Stomach (tissue), 8 donors: ENCODE measurements at regions not wholly inside any gene's neighbourhood (a gene's known extent, or its start where the extent isn't known, plus 50 kb on each side); places are given as distances from the start of the nearest gene placed in this dataset.

ENCODE experiments used
- DNase-seq, 2 donors: peaks; one replicate each; pipeline versions ENCODE4 v3.0.0 to v3.0.0-alpha.2; 2013 to 2019
- H3K27ac ChIP-seq, 5 donors: fragments of 200-600 bp in 4 of 5; sonication (generic) in 4 of 5; one replicate each; pipeline ENCODE4 v1.5.1; 2013 to 2019; ENCODE audit warnings: mild to moderate bottlenecking in 1 of 5, moderate library complexity in 1 of 5
- H3K27me3 ChIP-seq, 3 donors: fragments of 200-600 bp; sonication (generic); one replicate each; pipeline ENCODE4 v1.5.1; 2017 to 2019; ENCODE audit warnings: mixed run types in 1 of 3
- H3K36me3 ChIP-seq, 4 donors: fragments of 200-600 bp; sonication (generic); 1 replicate in 3 of 4; 2 replicates in 1 of 4; pipeline ENCODE4 v1.5.1; 2016 to 2019
- H3K4me1 ChIP-seq, 4 donors: fragments of 200-600 bp; sonication (generic); one replicate each; pipeline ENCODE4 v1.5.1; 2016 to 2019
- H3K4me3 ChIP-seq, 4 donors: fragments of 200-600 bp; sonication (generic) in 3 of 4; one replicate each; pipeline ENCODE4 v1.5.1; 2016 to 2019; ENCODE audit warnings: mild to moderate bottlenecking in 1 of 4
- H3K9me3 ChIP-seq, 4 donors: fragments of 200-600 bp; sonication (generic); one replicate each; pipeline ENCODE4 v1.5.1; 2016 to 2019
- EP300 ChIP-seq: sonication (generic); formaldehyde crosslinking; IDR thresholded peaks from one replicate; pipeline ENCODE4 v1.6.1; 2017; ENCODE audit warnings: antibody characterized with exemption
- POLR2A ChIP-seq, 4 donors: fragments of 450-650 bp; IDR thresholded peaks; one replicate each; pipeline ENCODE4 v1.6.1; 2016; ENCODE audit warnings: antibody characterized with exemption in 4 of 4, control low read depth in 2 of 4, mild to moderate bottlenecking in 1 of 4, moderate library complexity in 1 of 4
- POLR2AphosphoS5 ChIP-seq, 3 donors: sonication (generic); formaldehyde crosslinking; IDR thresholded peaks; one replicate each; pipeline ENCODE4 v1.6.1; 2016; ENCODE audit warnings: antibody characterized with exemption in 3 of 3
- WGBS, 5 donors: extraction: QIAGEN DNeasy Blood & Tissue Kit in 3 of 5; methylation state at CpG; one replicate each; pipeline versions ENCODE4 v1.1.5 to v1.1.7; 2013 to 2018; 5-methylcytosine and 5-hydroxymethylcytosine counted together
- intact Hi-C: fragments of 100-400 bp; cut with DNase I; formaldehyde crosslinking; loops from one replicate; pipeline ENCODE4 v1.15.1; 2023; ENCODE audit warnings: low total_unique reads
- TF ChIP-seq, protein P1 (sequence below), 7 experiments: fragments of 450-650 bp in 4 of 7; fragments of 200-600 bp in 3 of 7; sonication (generic) in 3 of 7; IDR thresholded peaks; one replicate each; pipeline ENCODE4 v1.5.1; 2016 to 2019; ENCODE audit warnings: antibody characterized with exemption in 7 of 7, control low read depth in 2 of 7, mild to moderate bottlenecking in 1 of 7
- donor health status: healthy with polysubstance abuse.
- donor health status: Bipolar disorder and iron deficiency.
- donor health status: healthy.

DNA sequence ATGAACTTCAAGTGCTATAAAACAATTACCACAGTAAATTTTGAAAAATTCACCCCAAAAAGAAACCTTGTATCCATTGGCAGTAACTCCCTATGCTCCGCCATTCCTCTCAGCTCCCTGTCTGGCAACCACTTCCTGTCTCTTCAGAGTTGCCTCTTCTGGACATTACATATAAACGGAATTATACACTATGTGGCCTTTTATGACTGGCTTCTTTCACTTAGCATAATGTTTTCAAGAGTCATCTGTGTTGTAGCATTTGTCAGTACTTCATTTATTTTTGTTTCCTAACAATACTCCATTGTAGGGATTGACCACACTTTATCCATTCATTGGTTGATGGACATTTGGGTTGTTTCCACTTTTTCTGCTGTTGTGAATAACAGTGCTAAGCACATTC lies 50.1 kb downstream of the CEP43 start:
- Histone ChIP-seq H3K27ac (no peak overlapping the region), H3K9me3 (no peaks in the 10 kb centered on the region), H3K36me3 (peaks cover 0 to 20% (median 3%) of the 10 kb centered on the region in 4 donors), H3K4me1 (peaks cover 0 to 7% (median 0%) of the 10 kb centered on the region in 4 donors), H3K4me3 (no peak overlapping the region), H3K27me3 (no peaks in the 10 kb centered on the region)
- no peak for TF ChIP-seq POLR2AphosphoS5 (IDR thresholded peaks at IDR 0.05)
- TF ChIP-seq POLR2A (IDR thresholded peaks at IDR 0.05): no peak
- TF ChIP-seq EP300: no peak
- TF ChIP-seq, protein P1, sequence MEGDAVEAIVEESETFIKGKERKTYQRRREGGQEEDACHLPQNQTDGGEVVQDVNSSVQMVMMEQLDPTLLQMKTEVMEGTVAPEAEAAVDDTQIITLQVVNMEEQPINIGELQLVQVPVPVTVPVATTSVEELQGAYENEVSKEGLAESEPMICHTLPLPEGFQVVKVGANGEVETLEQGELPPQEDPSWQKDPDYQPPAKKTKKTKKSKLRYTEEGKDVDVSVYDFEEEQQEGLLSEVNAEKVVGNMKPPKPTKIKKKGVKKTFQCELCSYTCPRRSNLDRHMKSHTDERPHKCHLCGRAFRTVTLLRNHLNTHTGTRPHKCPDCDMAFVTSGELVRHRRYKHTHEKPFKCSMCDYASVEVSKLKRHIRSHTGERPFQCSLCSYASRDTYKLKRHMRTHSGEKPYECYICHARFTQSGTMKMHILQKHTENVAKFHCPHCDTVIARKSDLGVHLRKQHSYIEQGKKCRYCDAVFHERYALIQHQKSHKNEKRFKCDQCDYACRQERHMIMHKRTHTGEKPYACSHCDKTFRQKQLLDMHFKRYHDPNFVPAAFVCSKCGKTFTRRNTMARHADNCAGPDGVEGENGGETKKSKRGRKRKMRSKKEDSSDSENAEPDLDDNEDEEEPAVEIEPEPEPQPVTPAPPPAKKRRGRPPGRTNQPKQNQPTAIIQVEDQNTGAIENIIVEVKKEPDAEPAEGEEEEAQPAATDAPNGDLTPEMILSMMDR (IDR thresholded peaks at IDR 0.05): no peak
- 76 to 92% (median 87%) methylated on average over 2 of the region's 2 CpGs for WGBS, 5 donors
- intact Hi-C loops: no loop called here
- DNase-seq: no peak

DNA sequence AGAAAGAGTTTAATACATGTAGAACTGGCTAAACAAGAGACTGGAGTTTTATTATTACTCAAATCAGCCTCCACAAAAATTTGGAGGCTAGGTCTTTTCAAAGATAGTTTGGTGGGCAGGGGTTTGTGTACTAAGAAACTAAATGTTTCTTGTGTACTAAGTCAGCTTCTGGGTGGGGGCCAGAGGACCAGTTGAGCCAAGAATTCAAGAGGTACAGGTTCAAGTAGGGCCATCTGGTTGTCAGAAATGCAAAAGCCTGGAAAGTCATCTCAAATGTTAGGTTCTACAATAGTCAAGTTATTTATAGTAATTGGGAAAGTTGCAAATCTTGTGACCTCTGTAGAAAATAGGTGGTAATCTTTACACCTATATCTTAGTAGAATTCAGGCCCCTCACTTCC lies 51.7 kb downstream of the CEP43 start:
- DNase-seq: no peak
- no peak overlapping the region for H3K27ac ChIP-seq
- H3K4me3 ChIP-seq: no peak overlapping the region
- no peaks in the 10 kb centered on the region for H3K27me3 ChIP-seq
- intact Hi-C loops: no loop called here
- H3K4me1 ChIP-seq: peaks cover 0 to 7% (median 0%) of the 10 kb centered on the region in 4 donors
- H3K36me3 ChIP-seq: peaks cover 0 to 14% (median 0%) of the 10 kb centered on the region in 4 donors
- H3K9me3 ChIP-seq: no peaks in the 10 kb centered on the region
- TF ChIP-seq POLR2A (IDR thresholded peaks at IDR 0.05) (no peak), EP300 (no peak), POLR2AphosphoS5 (IDR thresholded peaks at IDR 0.05) (no peak)
- TF ChIP-seq, protein P1 (IDR thresholded peaks at IDR 0.05): no peak

DNA sequence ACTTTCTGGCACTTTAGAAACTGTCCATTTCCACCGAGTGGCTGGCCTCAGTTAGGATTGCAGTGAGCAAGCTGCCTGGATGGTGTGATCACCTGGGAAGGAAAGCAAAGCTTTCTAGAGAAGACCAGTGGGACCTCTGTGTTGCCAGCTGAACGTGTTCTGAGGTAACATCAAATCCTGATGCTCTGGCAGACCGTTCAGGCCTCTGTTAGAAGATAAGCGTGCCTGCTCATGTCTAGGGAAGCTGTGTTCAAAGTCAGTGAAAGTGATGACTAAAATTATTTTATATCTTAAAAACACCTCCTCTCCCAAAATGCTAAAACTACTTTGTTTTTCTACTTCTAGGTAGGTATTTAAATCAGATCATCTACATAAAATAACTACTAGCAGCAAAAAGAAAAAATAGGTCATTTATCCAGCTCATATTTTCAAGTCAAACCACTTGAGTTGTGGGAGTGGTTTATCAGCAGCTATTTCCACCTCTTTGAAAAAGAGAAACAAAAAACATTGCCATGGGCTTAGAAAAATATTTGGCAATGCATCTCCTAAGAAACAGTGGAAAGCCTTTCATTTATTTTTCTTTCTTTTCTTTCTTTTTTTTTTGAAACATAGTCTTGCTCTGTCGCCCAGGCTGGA lies 54.8 kb downstream of the CEP43 start:
- 81 to 91% (median 82%) methylated on average over 5 of the region's 5 CpGs for WGBS, 5 donors
- intact Hi-C loops: no loop called here
- H3K4me1 ChIP-seq: no peaks in the 10 kb centered on the region
- TF ChIP-seq POLR2AphosphoS5 (IDR thresholded peaks at IDR 0.05): no peak
- TF ChIP-seq POLR2A (IDR thresholded peaks at IDR 0.05): no peak
- no peak for TF ChIP-seq EP300
- TF ChIP-seq, protein P1 (IDR thresholded peaks at IDR 0.05): no peak
- no peak for DNase-seq
- H3K27me3 ChIP-seq: no peaks in the 10 kb centered on the region
- H3K27ac ChIP-seq: no peak overlapping the region
- H3K36me3 ChIP-seq: peaks cover 0 to 4% (median 0%) of the 10 kb centered on the region in 4 donors
- H3K4me3 ChIP-seq: no peak overlapping the region
- no peaks in the 10 kb centered on the region for H3K9me3 ChIP-seq

DNA sequence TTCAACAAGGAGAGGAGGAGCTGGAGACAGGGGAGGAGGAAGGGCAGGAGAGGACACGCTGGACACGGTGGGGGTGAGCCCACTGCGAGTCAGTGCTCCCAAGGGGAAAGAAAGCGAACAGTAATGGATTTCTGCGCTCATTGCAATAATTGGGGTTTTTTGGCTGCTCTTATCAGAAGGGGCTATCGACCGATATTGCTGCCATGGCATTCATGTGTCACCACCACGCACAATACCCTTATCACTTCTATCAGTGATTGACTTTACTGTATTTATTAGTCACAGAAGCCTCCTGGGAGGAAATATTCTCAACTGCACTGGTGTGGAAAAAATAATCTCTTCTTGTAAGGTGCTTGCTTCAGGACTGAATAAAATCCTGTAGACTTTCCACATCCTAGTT lies 55.8 kb downstream of the CEP43 start:
- 80 to 88% (median 83%) methylated on average over 8 of the region's 8 CpGs for WGBS, 5 donors
- Histone ChIP-seq H3K36me3 (no peaks in the 10 kb centered on the region), H3K27ac (no peak overlapping the region), H3K27me3 (no peaks in the 10 kb centered on the region), H3K4me1 (no peaks in the 10 kb centered on the region), H3K9me3 (no peaks in the 10 kb centered on the region), H3K4me3 (no peak overlapping the region)
- intact Hi-C loops: no loop called here
- no peak for TF ChIP-seq POLR2A (IDR thresholded peaks at IDR 0.05)
- no peak for DNase-seq

DNA sequence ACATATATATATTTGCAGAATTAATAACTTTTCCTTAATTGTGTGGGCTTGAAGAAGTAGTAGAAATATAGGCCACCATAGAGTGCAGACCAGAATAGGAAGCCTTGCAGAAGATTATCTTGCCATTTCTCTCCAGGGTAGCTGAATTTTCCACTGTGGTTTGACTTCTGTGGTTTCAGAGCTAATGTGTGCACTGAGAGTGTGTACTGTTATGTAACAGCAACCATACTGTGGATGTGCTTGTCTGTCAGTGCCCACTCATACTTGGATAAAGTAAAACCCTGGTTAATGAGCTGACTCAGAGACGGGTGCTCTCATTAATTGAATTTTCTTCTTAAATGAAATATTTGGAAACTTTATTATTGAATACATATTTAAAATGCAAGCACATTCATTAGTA lies 57.2 kb downstream of the CEP43 start:
- Histone ChIP-seq H3K4me1 (no peaks in the 10 kb centered on the region), H3K4me3 (no peak overlapping the region), H3K36me3 (no peaks in the 10 kb centered on the region), H3K27ac (no peak overlapping the region), H3K9me3 (no peaks in the 10 kb centered on the region), H3K27me3 (no peaks in the 10 kb centered on the region)
- intact Hi-C loops: no loop called here
- peak in 1 of 2 donors; percentile 45 for DNase-seq
- TF ChIP-seq, protein P1 (IDR thresholded peaks at IDR 0.05): no peak
- TF ChIP-seq POLR2A (IDR thresholded peaks at IDR 0.05) (no peak), EP300 (no peak), POLR2AphosphoS5 (IDR thresholded peaks at IDR 0.05) (no peak)
- WGBS, 5 donors: 76 to 86% (median 77%) methylated on average over 1 of the region's 1 CpG
